GM18517 (cell line): ENCODE measurements at regions not wholly inside any gene's neighbourhood (a gene's known extent, or its start where the extent isn't known, plus 50 kb on each side); places are given as distances from the start of the nearest gene placed in this dataset.
"Not testable (repeated sequence)": the region's sequence is repeated elsewhere in the genome, so short reads cannot be mapped to it uniquely, and the experiment has no call there.

Experiments
- ATAC-seq: cut with Tn5 transposase; IDR thresholded peaks from one replicate; pipeline ENCODE4 v1.9.1; 2021; ENCODE audit warnings: mild to moderate bottlenecking, moderate library complexity; ENCODE audit not compliant: unreplicated experiment

GRCh38 chr6:121544691-121545090 is 109.2 kb downstream of the GJA1 start:
- ATAC-seq: no peak

GRCh38 chr6:121548131-121548530 is 112.7 kb downstream of the GJA1 start:
- ATAC-seq: no peak

GRCh38 chr6:121549736-121550135 is 114.3 kb downstream of the GJA1 start:
- ATAC-seq: no peak

DNA sequence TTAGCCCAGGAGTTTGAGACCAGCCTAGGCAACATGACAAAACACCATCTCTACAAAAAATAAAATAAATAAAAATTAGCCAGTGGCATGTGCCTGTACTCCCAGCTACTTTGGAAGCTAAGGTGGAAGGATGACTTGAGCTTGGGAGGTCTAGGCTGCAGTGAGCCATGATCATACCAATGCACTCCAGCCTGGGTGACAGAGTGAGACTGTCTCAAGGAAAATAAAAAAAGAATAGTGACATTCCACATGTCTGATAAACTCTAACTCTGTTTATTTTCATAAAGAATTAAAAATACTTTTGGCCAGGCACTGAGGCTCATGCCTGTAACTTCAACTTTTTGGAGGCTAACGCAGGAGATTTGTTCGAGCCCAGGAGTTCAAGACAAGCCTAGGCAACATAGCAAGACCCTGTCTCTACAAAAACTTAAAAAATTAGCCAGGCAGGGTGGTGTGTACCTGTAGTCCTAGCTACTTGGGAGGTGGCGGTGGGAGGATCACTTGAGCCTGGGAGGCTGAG is 115.1 kb downstream of the GJA1 start:
- ATAC-seq: no peak

DNA sequence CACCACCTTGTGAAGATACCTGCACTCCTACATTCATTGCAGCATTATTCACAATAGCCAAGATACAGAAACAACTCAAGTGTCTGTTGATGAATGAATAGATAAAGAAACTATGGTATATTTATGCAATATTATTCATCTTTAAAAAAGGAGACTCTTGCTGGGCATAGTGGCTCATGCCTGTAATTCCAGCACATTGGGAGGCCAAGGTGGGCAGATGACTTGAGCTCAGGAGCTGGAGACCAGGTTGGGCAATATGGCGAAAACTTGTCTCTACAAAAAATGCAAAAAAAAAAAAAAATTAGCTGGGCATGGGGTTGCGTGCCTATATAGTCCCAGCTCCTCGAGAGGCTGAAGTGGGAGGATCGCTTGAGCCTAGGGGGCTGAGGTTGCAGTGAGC is 119.8 kb downstream of the GJA1 start:
- no peak for ATAC-seq

- ATAC-seq: not testable (repeated sequence)
Observed at GRCh38 chr6:121556149-121556548, 120.7 kb downstream of the GJA1 start.

DNA sequence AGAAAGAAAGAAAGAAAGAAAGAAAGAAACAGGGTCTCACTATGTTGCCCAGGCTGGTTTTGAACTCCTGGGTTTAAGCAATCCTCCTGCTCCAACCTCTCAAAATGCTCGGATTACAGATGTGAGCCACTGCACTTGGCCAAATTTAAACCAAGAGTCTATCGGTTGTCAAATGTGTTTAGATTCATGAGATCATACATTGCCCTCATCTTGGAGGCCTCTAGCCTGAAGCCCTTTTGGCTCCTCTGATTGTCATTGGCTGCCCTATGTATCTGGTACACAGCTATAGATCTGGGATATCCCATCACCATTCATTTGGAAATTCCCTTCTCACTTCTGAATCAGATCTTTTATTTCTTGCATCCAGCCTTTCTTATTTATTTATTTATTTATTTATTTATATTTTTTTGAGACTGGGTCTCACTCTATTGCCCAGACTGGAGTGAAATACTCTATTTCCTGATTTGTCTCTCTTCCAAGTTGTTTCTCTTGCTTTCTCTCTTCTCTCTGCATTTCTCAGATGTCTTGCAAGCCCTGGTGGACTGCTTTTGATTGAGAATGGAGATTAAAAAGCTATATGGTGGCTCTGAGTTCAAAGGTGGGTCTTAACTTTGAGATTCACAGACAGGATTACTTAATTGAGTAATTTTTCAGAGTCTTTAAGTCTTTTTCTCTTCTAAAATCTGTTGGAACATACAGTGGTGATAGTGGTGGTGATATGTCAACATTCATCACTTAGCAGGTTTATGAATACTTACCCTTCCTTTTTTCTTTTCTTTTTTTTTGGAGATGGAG is 121.9 kb downstream of the GJA1 start:
- no peak for ATAC-seq

DNA sequence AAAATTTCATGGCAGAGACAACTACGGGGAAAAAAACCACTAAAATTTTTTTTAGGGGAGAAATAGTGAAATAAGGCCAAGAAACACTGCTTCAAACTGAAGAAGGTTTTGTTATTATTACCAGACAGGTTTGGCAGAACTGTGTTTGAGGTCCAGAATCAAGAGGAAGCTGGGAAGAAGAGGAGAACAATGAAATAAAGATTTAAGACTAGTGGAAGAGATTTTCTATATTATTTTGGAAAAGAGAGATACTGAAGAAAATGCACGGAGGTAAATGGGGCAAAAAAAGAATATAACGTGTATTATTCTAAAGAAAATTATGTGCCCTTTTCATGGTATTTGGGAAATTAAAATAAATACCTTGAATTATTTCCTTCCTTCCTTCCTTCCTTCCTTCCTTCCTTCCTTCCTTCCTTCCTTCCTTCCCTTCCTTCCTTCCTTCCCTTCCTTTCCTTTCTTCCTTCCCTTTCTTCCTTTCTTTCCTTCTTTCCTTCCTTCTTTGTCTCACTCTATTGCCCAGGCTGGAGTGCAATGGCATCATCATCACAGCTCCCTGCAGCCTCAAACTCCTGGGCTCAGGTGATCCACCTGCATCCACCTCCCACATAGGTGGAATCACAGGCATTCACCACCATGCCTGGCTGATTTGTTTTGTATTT is 124.3 kb downstream of the GJA1 start:
- ATAC-seq: no peak

DNA sequence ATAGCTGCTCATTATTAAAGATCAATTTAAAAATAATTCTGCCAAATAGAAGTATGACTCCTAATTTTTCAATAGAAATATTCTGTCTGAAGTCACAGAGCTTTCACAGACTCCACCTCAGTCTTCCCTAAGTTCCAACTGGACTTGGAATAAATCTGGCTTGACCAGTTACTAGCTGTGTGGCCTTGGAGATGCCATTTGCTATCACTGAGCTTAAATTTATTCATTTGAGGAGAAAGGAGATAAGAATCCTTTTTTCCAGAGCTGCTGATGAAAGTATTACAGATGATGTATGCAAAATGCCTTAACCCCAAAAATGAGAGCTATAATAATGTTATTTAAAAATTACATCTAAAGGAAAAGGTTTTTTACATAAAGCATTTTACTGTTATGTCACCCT is 125.0 kb downstream of the GJA1 start:
- ATAC-seq: no peak

GRCh38 chr6:121563286-121563685 is 127.8 kb downstream of the GJA1 start:
- ATAC-seq: no peak

DNA sequence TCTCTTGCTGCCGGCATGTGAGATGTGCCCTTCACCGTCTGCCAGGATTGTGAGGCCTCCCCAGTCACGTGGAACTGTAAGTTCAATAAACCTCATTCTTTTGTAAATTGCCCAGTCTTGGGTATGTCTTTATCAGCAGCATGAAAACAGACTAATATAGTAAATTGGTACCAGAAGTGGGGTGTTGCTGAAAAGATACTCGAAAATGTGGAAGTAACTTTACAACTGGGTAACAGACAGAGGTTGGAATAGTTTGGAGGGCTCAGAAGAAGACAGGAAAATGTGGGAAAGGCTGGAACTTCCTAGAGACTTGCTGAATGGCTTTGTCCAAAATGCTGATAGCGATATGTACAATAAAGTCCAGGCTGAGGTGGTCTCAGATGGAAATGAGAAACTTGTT is 129.1 kb downstream of the GJA1 start:
- ATAC-seq: not testable (repeated sequence)

GRCh38 chr6:121571455-121571854 is 136.0 kb downstream of the GJA1 start:
- no peak for ATAC-seq

GRCh38 chr6:121573481-121573880 is 138.0 kb downstream of the GJA1 start:
- no peak for ATAC-seq

DNA sequence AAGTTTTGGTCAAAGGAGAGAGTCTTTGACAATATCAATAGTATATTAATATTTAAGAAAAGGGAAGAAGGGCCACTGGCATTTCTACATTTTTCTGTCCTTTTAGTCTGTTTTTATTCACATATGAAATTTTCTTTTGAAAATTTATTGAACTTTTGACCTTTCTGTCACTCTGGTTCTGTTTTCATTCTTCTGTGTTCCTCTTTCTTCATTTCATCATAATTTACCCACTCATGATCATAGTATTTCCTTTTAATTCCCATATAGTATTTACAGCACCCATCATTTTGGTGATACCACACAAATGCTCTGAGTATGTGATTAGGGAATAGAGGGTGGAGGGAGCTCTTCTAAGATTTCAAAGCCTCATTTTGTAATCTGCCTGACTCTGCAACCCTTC is 142.8 kb downstream of the GJA1 start:
- no peak for ATAC-seq

- no peak for ATAC-seq
Observed at GRCh38 chr6:121579478-121579877, 144.0 kb downstream of the GJA1 start.

DNA sequence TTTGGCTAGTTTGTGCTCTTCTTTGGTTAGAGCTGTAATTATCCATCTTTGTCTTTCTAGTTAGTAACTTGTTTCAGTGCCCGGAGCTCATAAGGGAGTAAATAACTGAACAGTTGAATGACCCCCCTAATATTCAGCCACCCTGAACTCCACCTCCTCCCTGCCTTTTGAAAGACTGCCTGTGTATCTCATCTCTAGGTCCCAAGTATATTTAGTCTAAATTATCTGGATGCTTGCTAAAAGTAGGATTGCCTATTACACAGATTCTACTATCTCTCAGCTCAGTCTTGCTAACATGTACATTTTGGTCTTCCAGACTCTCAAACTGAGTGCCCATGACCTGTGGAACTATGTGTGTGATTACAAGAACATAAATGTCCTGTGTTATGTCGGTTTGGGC is 145.9 kb downstream of the GJA1 start:
- ATAC-seq: no peak

DNA sequence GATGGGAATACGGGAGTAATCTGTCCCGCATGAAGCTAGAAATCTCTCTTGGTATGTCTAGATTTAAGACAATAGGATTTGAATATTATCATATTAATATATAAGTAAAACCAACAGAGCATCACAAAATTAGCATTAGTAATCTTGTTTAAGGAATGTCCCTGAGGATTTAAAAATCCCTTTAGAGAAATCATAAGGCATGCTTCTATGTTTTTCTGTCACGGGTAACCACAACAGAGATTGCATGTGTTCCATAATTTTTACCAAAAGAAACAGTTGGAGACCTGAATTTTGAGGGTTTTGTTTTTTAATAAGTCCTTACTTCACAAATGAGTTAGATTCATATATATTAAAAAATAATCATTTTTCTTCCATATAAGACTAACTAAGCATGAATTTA is 146.8 kb downstream of the GJA1 start:
- ATAC-seq: no peak

GRCh38 chr6:121584586-121585369 is 149.3 kb downstream of the GJA1 start:
- no peak for ATAC-seq

GRCh38 chr6:121590438-121590837 is 155.0 kb downstream of the GJA1 start:
- no peak for ATAC-seq

- ATAC-seq: no peak
Observed at GRCh38 chr6:121590916-121591315, 155.5 kb downstream of the GJA1 start.

DNA sequence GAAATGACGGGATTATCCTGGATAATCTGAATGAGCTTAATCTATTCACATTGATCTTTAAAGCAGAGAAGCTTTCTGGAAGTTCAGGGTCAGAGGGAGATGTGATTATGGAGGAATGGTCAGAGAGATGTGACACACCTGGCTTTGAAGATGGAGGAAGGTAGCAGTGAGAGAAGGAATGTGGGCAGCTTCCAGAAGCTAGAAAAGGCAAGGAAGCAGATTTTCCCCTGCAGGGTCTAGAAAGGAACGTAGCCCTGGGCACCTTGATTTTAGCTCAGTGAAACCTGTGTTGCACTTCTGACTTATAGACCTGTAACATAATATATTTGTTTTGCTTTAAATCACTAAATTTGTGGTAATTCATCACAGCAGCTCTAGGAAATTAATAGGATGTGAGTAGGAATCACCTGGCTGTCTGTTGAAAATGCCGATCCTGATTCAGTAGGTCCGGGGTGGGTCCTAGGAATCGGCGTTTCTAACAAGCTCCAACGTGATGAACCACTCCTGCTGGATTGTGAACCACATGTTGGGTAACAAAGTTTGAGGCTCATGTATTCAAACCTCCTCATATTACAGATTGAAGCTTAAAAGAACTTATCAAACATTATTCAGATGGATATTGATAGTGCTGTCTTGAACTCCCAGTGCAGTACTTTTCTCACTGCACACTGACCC is 157.0 kb downstream of the GJA1 start:
- no peak for ATAC-seq
